Spleen (tissue), 7 donors: ENCODE measurements at regions not wholly inside any gene's neighbourhood (a gene's known extent, or its start where the extent isn't known, plus 50 kb on each side); places are given as distances from the start of the nearest gene placed in this dataset.

Source experiments
- POLR2A ChIP-seq, 3 donors: fragments of 450-650 bp; IDR thresholded peaks; one replicate each; pipeline ENCODE4 v1.5.1; 2017; ENCODE audit warnings: antibody characterized with exemption in 3 of 3, mild to moderate bottlenecking in 1 of 3
- TF ChIP-seq, protein P1 (sequence below), 11 experiments: fragments of 200-600 bp in 7 of 11; fragments of 450-650 bp in 4 of 11; sonication (generic) in 4 of 11; IDR thresholded peaks in 8 of 11; conservative IDR thresholded peaks in 3 of 11; 1 replicate in 7 of 11; 2 replicates in 4 of 11; pipeline versions ENCODE4 v1.4.0 to v1.8.0; 2016 to 2021; ENCODE audit warnings: antibody characterized with exemption in 11 of 11, inconsistent platforms in 4 of 11, mild to moderate bottlenecking in 1 of 11
- donor health status: DM: no; HTN: no; CAD: no; lungs with moderate emphysema.
- donor health status: DM: no; HTN: no; CAD: no.
- donor health status: DM: no; HTN: no; CAD: no.

DNA sequence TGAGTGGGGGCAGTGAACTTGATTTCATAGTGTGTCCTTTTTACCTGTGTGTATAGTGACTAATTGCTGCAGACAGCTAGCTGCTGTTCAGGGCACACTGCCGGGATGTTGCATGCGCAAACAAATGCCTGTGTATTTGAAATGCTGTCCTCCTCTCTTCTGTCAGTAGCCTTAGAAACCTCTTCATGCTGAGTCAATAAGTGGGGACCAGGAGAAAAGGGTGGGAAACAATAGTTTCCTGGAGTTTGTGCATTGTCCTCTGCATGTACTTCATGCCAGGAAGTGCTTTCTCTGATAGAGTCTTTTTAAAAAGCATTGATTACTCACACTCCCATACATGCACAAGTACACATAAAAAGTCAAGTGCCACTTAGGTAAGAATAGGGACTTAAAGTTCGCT is 1183.7 kb upstream of the CELF2 start:
- TF ChIP-seq, protein P1, sequence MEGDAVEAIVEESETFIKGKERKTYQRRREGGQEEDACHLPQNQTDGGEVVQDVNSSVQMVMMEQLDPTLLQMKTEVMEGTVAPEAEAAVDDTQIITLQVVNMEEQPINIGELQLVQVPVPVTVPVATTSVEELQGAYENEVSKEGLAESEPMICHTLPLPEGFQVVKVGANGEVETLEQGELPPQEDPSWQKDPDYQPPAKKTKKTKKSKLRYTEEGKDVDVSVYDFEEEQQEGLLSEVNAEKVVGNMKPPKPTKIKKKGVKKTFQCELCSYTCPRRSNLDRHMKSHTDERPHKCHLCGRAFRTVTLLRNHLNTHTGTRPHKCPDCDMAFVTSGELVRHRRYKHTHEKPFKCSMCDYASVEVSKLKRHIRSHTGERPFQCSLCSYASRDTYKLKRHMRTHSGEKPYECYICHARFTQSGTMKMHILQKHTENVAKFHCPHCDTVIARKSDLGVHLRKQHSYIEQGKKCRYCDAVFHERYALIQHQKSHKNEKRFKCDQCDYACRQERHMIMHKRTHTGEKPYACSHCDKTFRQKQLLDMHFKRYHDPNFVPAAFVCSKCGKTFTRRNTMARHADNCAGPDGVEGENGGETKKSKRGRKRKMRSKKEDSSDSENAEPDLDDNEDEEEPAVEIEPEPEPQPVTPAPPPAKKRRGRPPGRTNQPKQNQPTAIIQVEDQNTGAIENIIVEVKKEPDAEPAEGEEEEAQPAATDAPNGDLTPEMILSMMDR (IDR thresholded peaks at IDR 0.05 in 8 of 11, conservative IDR thresholded peaks at IDR 0.05 in 3 of 11): no peak
- TF ChIP-seq POLR2A (IDR thresholded peaks at IDR 0.05): no peak
